NT2/D1 (cell line): ENCODE measurements at regions not wholly inside any gene's neighbourhood (a gene's known extent, or its start where the extent isn't known, plus 50 kb on each side); places are given as distances from the start of the nearest gene placed in this dataset.

ENCODE experiments used
- SUZ12 ChIP-seq: IDR thresholded peaks from 2 replicates; pipeline ENCODE4 v1.6.1; 2011; ENCODE audit not compliant: insufficient read length, insufficient read depth; ENCODE audit errors: extremely low read depth
- YY1 ChIP-seq: IDR thresholded peaks from 2 replicates; pipeline ENCODE4 v1.6.1; 2011; ENCODE audit not compliant: insufficient read length, insufficient read depth

- TF ChIP-seq YY1 (no peak), SUZ12 (no peak)
These were observed 103.9 kb upstream of the ST8SIA2 start for GRCh38 chr15:92289733-92290132.
